K562 (cell line): ENCODE measurements at regions not wholly inside any gene's neighbourhood (a gene's known extent, or its start where the extent isn't known, plus 50 kb on each side); places are given as distances from the start of the nearest gene placed in this dataset.

ENCODE experiments used
- ATAC-seq: fragments of 200-7000 bp; cut with Tn5 transposase; 3 replicates; pipeline ENCODE4 v1.9.1; 2020; ENCODE audit warnings: moderate library complexity
- BruUV-seq: library from RNA; stranded (reverse); fragments of 400-500 nt; replicated peaks from 2 replicates; lab custom pipeline; 2021; lab: Mats Ljungman, UMichigan
- CTCF ChIA-PET: fragments of 300-600 bp; formaldehyde crosslinking; extraction: SDS; loops from one replicate; lab custom pipeline; 2021; ENCODE audit warnings: low intra/inter-chr PET ratio; lab: Yijun Ruan, JAX
- POLR2A ChIA-PET: fragments of 300-600, 350-650 bp; sonication (Branson Sonifier 250); formaldehyde crosslinking; extraction: SDS; loops from one replicate; lab custom pipeline; 2021; ENCODE audit warnings: antibody characterized with exemption, inconsistent platforms; lab: Yijun Ruan, JAX
- DNase-seq, 4 experiments: peaks; one replicate each; pipeline versions ENCODE4 v3.0.0 to v3.0.0-alpha.2; 2011 to 2018; ENCODE audit warnings: low spot score in 3 of 4, mixed read lengths in 3 of 4; ENCODE audit errors: extremely low read depth in 1 of 4
- FAIRE-seq: peaks from 2 replicates; lab custom pipeline; 2011; peaks lifted over from hg19 to GRCh38; lab: Jason Lieb, UNC
- H2AFZ ChIP-seq: 2 replicates; pipeline ENCODE4 v1.6.0; 2011; ENCODE audit warnings: low read depth, low read length, control low read depth, inconsistent platforms
- H3K27ac ChIP-seq: fragments of 200-600 bp; 3 replicates; pipeline ENCODE4 v1.8.0; 2011; ENCODE audit warnings: low read depth, mild to moderate bottlenecking, control low read depth, inconsistent platforms, low read length, moderate library complexity, mixed read lengths; ENCODE audit errors: extremely low read depth
- H3K27me3 ChIP-seq, 2 experiments: fragments of 300-600 bp in 1 of 2; 2 replicates in 1 of 2; 3 replicates in 1 of 2; pipeline versions ENCODE4 v1.6.0 to v1.8.0; 2011; ENCODE audit warnings: inconsistent platforms in 2 of 2, low read length in 2 of 2, mild to moderate bottlenecking in 1 of 2, mixed read lengths in 1 of 2, moderate library complexity in 1 of 2; ENCODE audit not compliant: control insufficient read depth in 2 of 2, insufficient read depth in 2 of 2
- H3K36me3 ChIP-seq: fragments of 300-600 bp; 3 replicates; pipeline ENCODE4 v1.8.0; 2011; ENCODE audit warnings: mild to moderate bottlenecking, low read length, inconsistent platforms; ENCODE audit not compliant: control insufficient read depth, insufficient read depth
- H3K4me1 ChIP-seq, 2 experiments: fragments of 200-600 bp in 1 of 2; replicated peaks in 1 of 2; 2 replicates in 1 of 2; 3 replicates in 1 of 2; pipeline versions ENCODE4 v1.5.1 to v1.8.0; 2011; ENCODE audit warnings: inconsistent platforms in 2 of 2, low read length in 2 of 2, mild to moderate bottlenecking in 1 of 2, mixed read lengths in 1 of 2, moderate library complexity in 1 of 2; ENCODE audit not compliant: control insufficient read depth in 2 of 2, insufficient read depth in 2 of 2
- H3K4me2 ChIP-seq: 2 replicates; pipeline ENCODE4 v1.6.1; 2011; ENCODE audit warnings: low read length, control low read depth, inconsistent platforms, mixed read lengths; ENCODE audit not compliant: insufficient read depth
- H3K4me3 ChIP-seq: fragments of 200-600 bp; sonication (generic), shearing (Covaris generic); 2 replicates; pipeline ENCODE4 v1.5.1; 2016; ENCODE audit warnings: control low read depth, inconsistent platforms
- H3K79me2 ChIP-seq: fragments of 200-600 bp; 3 replicates; pipeline ENCODE4 v1.8.0; 2011; ENCODE audit warnings: low read length, inconsistent platforms; ENCODE audit not compliant: control insufficient read depth, insufficient read depth
- H3K9ac ChIP-seq, 2 experiments: 2 replicates each; pipeline versions ENCODE4 v1.6.0 to v1.6.1; 2011; ENCODE audit warnings: low read depth in 2 of 2, low read length in 2 of 2, control low read depth in 1 of 2, inconsistent platforms in 1 of 2, mild to moderate bottlenecking in 1 of 2, mixed read lengths in 1 of 2; ENCODE audit not compliant: insufficient read depth in 1 of 2
- H3K9me1 ChIP-seq: one replicate; pipeline ENCODE4 v1.6.0; 2011; ENCODE audit warnings: inconsistent platforms, mild to moderate bottlenecking, low read length, moderate library complexity; ENCODE audit not compliant: control insufficient read depth, insufficient read depth
- H3K9me3 ChIP-seq: replicated peaks from 2 replicates; pipeline ENCODE4 v1.5.1; 2011; ENCODE audit warnings: low read depth, low read length, inconsistent platforms; ENCODE audit not compliant: control insufficient read depth, insufficient read depth
- H4K20me1 ChIP-seq: replicated peaks from 2 replicates; pipeline ENCODE4 v1.6.1; 2011; ENCODE audit warnings: low read length, inconsistent platforms, mixed read lengths; ENCODE audit not compliant: control insufficient read depth, insufficient read depth
- BCOR ChIP-seq: fragments of 450-650 bp; IDR thresholded peaks from 2 replicates; pipeline ENCODE4 v1.6.1; 2016
- CSDE1 ChIP-seq, 2 experiments: fragments of 450-650 bp; IDR thresholded peaks; 2 replicates each; pipeline ENCODE4 v1.6.1; 2016; ENCODE audit warnings: mild to moderate bottlenecking in 1 of 2
- FOXJ2 ChIP-seq: fragments of 200-800 bp; sonication (Bioruptor generic); IDR thresholded peaks from 2 replicates; pipeline ENCODE4 v1.6.1; 2016; ENCODE audit warnings: missing genetic modification characterization, missing compliant biosample characterization
- NFE2L1 ChIP-seq: fragments of 450-650 bp; IDR thresholded peaks from 2 replicates; pipeline ENCODE4 v1.6.1; 2016; ENCODE audit warnings: missing genetic modification characterization, low read depth, mild to moderate bottlenecking, missing compliant biosample characterization, moderate library complexity, borderline replicate concordance
- NR2F6 ChIP-seq: fragments of 450-650 bp; formaldehyde crosslinking; IDR thresholded peaks from 2 replicates; pipeline ENCODE4 v1.4.0; 2020; ENCODE audit warnings: mild to moderate bottlenecking
- RAD21 ChIP-seq, 2 experiments: fragments of 250-450 bp in 1 of 2; fragments of 450-650 bp in 1 of 2; sonication (Bioruptor Pico) in 1 of 2; formaldehyde crosslinking in 1 of 2; IDR thresholded peaks in 1 of 2; conservative IDR thresholded peaks in 1 of 2; 2 replicates each; pipeline versions ENCODE4 v1.4.0 to v1.8.0; 2020 to 2022; ENCODE audit warnings: mild to moderate bottlenecking in 2 of 2, moderate library complexity in 1 of 2
- RFX1 ChIP-seq: fragments of 450-650 bp; IDR thresholded peaks from 2 replicates; pipeline ENCODE4 v1.6.1; 2016; ENCODE audit warnings: mild to moderate bottlenecking, moderate library complexity
- SAP30 ChIP-seq: fragments of 200-600 bp; sonication (generic); IDR thresholded peaks from 2 replicates; pipeline ENCODE4 v1.6.1; 2012; ENCODE audit warnings: borderline replicate concordance, low read depth, mild to moderate bottlenecking, moderate library complexity, low read length, control low read depth, inconsistent platforms; ENCODE audit not compliant: insufficient read depth, poor library complexity, severe bottlenecking
- SIX5 ChIP-seq, 2 experiments: IDR thresholded peaks; 2 replicates each; pipeline ENCODE4 v1.6.1; 2011; ENCODE audit warnings: low read length in 2 of 2, borderline replicate concordance in 1 of 2, low read depth in 1 of 2, mild to moderate bottlenecking in 1 of 2, moderate library complexity in 1 of 2; ENCODE audit not compliant: insufficient read depth in 1 of 2
- ZNF12 ChIP-seq: sonication (generic); formaldehyde crosslinking; IDR thresholded peaks from 2 replicates; pipeline ENCODE4 v1.4.0; 2020; ENCODE audit warnings: mild to moderate bottlenecking, missing genetic modification reagents
- ZNF583 ChIP-seq: fragments of 250-450 bp; sonication (Bioruptor Pico); IDR thresholded peaks from 2 replicates; pipeline ENCODE4 v1.4.0; 2020
- ZNF780A ChIP-seq: fragments of 250-450 bp; sonication (Bioruptor Pico); IDR thresholded peaks from 2 replicates; pipeline ENCODE4 v1.5.0; 2021; ENCODE audit warnings: mild to moderate bottlenecking
- WGBS: fragments of 100-300 bp; shearing (Covaris generic); methylation state at CpG from one replicate; pipeline ENCODE4 v1.1.6; 2016; ENCODE audit warnings: low coverage, mixed read lengths; ENCODE audit not compliant: insufficient coverage; ENCODE audit errors: missing lambda C conversion rate; 5-methylcytosine and 5-hydroxymethylcytosine counted together
- in situ Hi-C: fragments of 300-500 bp; cut with MboI; formaldehyde crosslinking; loops from 4 replicates; pipeline ENCODE4 v1.15.0; 2018; ENCODE audit warnings: inconsistent platforms, mixed read lengths
- intact Hi-C: fragments of 100-400 bp; cut with micrococcal nuclease; formaldehyde crosslinking; loops from 2 replicates; pipeline ENCODE4 v1.14.2; 2022
- TF ChIP-seq, protein P1 (sequence below): sonication (generic); formaldehyde crosslinking; IDR thresholded peaks from 2 replicates; pipeline ENCODE4 v1.8.0; 2022; ENCODE audit warnings: mild to moderate bottlenecking, missing genetic modification reagents
- TF ChIP-seq, protein P2 (sequence below): fragments of 450-650 bp; IDR thresholded peaks from 2 replicates; pipeline ENCODE4 v1.6.1; 2017; ENCODE audit warnings: antibody characterized with exemption
- TF ChIP-seq, protein P3 (sequence below): fragments of 250-450 bp; sonication (Bioruptor Pico); IDR thresholded peaks from 2 replicates; pipeline ENCODE4 v1.5.0; 2021; ENCODE audit warnings: mild to moderate bottlenecking, borderline replicate concordance

DNA sequence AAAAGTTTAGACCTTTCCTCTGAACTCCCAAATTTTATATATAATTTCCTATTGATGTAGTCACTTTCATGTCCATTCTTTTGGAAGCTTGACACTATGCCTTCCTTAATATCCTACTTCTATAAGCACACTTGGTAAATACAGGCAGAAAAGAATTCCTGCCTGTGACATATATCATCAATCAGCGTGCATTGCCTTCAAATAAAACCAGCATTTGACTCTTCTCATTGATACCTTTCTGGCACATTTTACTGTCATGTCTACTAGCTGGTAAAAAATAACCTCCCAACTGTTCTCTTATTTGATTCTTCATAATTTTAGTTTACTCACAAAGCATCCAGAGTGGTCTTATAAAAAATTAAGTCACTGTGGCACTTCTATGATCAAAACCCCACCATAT, 693.5 kb downstream of the CBLN2 start (continued):
- TF ChIP-seq, protein P1, sequence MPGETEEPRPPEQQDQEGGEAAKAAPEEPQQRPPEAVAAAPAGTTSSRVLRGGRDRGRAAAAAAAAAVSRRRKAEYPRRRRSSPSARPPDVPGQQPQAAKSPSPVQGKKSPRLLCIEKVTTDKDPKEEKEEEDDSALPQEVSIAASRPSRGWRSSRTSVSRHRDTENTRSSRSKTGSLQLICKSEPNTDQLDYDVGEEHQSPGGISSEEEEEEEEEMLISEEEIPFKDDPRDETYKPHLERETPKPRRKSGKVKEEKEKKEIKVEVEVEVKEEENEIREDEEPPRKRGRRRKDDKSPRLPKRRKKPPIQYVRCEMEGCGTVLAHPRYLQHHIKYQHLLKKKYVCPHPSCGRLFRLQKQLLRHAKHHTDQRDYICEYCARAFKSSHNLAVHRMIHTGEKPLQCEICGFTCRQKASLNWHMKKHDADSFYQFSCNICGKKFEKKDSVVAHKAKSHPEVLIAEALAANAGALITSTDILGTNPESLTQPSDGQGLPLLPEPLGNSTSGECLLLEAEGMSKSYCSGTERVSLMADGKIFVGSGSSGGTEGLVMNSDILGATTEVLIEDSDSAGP (CRISPR knock-in tag), result no peak
- no peak for TF ChIP-seq ZNF12 (CRISPR knock-in tag)
- TF ChIP-seq RAD21 (CRISPR knock-in tag; conservative IDR thresholded peaks at IDR 0.05 in 1 of 2, IDR thresholded peaks at IDR 0.05 in 1 of 2), result no peak
- no peak for TF ChIP-seq RFX1
- no peak for TF ChIP-seq CSDE1 (IDR thresholded peaks at IDR 0.05)
- TF ChIP-seq, all 486 proteins: peak for 0

DNA sequence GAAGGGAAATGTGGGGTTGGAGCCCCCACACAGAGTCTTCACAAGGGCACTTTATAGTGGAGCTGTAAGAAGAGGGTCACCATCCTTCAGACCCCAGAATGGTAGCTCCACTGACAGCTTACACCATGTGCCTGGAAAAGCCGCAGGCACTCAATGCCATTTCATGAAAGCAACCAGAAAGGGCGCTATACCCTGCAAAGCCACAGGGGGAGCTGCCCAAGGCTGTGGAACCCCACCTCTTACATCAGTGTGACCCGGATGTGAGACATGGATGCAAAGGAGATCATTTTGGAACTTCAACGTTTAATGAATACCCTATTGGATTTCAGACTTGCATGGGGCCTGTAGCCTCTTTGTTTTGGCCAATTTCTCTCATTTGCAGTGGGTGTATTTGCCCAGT, 694.7 kb downstream of the CBLN2 start:
- Histone ChIP-seq H3K79me2 (no peaks in the 10 kb centered on the region), H4K20me1 (no peaks in the 10 kb centered on the region), H3K4me2 (no peak overlapping the region), H3K27me3 (no peaks in the 10 kb centered on the region), H3K4me1 (no peaks in the 10 kb centered on the region)
- no peak for ATAC-seq
- no peak for DNase-seq
- in situ Hi-C loops, result no loop called here
- intact Hi-C loops, result no loop called here
- ChIA-PET POLR2A (no interaction called here), CTCF (no interaction called here)
- TF ChIP-seq, protein P2, sequence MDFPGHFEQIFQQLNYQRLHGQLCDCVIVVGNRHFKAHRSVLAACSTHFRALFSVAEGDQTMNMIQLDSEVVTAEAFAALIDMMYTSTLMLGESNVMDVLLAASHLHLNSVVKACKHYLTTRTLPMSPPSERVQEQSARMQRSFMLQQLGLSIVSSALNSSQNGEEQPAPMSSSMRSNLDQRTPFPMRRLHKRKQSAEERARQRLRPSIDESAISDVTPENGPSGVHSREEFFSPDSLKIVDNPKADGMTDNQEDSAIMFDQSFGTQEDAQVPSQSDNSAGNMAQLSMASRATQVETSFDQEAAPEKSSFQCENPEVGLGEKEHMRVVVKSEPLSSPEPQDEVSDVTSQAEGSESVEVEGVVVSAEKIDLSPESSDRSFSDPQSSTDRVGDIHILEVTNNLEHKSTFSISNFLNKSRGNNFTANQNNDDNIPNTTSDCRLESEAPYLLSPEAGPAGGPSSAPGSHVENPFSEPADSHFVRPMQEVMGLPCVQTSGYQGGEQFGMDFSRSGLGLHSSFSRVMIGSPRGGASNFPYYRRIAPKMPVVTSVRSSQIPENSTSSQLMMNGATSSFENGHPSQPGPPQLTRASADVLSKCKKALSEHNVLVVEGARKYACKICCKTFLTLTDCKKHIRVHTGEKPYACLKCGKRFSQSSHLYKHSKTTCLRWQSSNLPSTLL, result no peak
- TF ChIP-seq NFE2L1 (no peak), ZNF583 (CRISPR knock-in tag) (no peak), SIX5 (IDR thresholded peaks at IDR 0.05; ENCODE audit: borderline replicate concordance in 1 of 2, insufficient read depth in 1 of 2, low read depth in 1 of 2, low read length in 2 of 2) (no peak), NR2F6 (CRISPR knock-in tag) (no peak), FOXJ2 (tag) (no peak), SAP30 (no peak), BCOR (no peak), ZNF780A (CRISPR knock-in tag) (no peak)
- TF ChIP-seq, protein P3, sequence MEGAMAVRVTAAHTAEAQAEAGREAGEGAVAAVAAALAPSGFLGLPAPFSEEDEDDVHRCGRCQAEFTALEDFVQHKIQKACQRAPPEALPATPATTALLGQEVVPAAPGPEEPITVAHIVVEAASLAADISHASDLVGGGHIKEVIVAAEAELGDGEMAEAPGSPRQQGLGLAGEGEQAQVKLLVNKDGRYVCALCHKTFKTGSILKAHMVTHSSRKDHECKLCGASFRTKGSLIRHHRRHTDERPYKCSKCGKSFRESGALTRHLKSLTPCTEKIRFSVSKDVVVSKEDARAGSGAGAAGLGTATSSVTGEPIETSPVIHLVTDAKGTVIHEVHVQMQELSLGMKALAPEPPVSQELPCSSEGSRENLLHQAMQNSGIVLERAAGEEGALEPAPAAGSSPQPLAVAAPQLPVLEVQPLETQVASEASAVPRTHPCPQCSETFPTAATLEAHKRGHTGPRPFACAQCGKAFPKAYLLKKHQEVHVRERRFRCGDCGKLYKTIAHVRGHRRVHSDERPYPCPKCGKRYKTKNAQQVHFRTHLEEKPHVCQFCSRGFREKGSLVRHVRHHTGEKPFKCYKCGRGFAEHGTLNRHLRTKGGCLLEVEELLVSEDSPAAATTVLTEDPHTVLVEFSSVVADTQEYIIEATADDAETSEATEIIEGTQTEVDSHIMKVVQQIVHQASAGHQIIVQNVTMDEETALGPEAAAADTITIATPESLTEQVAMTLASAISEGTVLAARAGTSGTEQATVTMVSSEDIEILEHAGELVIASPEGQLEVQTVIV, result no peak
- TF ChIP-seq, all 486 proteins: peak for 0
- Histone ChIP-seq H3K4me3 (no peak overlapping the region), H2AFZ (no peak overlapping the region), H3K9ac (no peak overlapping the region), H3K36me3 (no peaks in the 10 kb centered on the region), H3K9me3 (no peaks in the 10 kb centered on the region), H3K27ac (no peak overlapping the region), H3K9me1 (no peaks in the 10 kb centered on the region)
- 0% methylated on average over 4 of the region's 4 CpGs for WGBS
- FAIRE-seq, result no peak
- BruUV-seq, result no TSS peak
